HG03457 (cell line): ENCODE measurements at regions not wholly inside any gene's neighbourhood (a gene's known extent, or its start where the extent isn't known, plus 50 kb on each side); places are given as distances from the start of the nearest gene placed in this dataset.
A peak's percentile ranks its signal among the peaks of the same experiment; 100 is the strongest.
"Not testable (repeated sequence)": the region's sequence is repeated elsewhere in the genome, so short reads cannot be mapped to it uniquely, and the experiment has no call there.

Experiments
- ATAC-seq: cut with Tn5 transposase; IDR thresholded peaks from one replicate; pipeline ENCODE4 v1.9.1; 2021; ENCODE audit warnings: moderate number of reproducible peaks; ENCODE audit not compliant: unreplicated experiment

DNA sequence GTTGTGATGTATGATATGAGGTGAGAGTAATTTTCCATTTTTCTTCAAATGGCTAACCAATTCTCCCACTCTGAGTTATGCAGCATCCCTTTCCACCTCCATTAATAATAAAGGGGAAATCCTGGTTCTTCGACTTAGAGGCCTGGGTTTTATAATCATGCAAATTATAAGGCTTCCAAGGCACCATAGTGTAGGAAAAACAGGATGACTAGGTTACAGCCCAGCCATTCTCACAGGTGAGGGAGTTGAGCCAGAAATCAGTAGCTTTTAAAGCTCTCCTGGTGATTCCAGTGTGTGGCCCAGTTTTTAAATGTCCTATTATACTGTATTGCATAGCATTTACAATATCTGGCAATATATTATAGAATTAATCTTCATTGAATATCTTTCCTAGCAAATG is 203.1 kb downstream of the ARHGEF9 start:
- ATAC-seq, result no peak

- no peak for ATAC-seq
Observed at GRCh38 chrX:63581398-63581797, 203.6 kb downstream of the ARHGEF9 start.

GRCh38 chrX:63576533-63576932 is 208.5 kb downstream of the ARHGEF9 start:
- ATAC-seq, result no peak

- ATAC-seq, result not testable (repeated sequence)
Observed at GRCh38 chrX:63575700-63576099, 209.3 kb downstream of the ARHGEF9 start.

DNA sequence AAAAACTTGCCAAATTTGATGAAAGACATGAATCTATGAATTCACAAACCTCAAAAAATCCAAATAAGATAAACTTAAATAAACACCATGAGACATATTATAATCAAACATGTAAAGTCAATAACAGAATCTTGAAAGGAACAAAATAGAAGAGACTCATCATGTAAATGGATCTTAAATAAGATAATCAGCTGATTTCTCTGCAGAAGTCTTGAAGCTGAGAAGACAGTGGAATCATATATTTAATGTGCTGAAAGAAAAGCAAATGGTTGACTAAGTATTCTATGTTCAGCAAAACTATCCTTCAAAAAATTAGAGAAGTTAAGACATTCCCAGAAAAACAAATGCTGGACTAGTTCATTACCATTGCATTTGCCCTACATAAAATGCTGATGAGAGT is 215.7 kb upstream of the SPIN4 start:
- no peak for ATAC-seq

DNA sequence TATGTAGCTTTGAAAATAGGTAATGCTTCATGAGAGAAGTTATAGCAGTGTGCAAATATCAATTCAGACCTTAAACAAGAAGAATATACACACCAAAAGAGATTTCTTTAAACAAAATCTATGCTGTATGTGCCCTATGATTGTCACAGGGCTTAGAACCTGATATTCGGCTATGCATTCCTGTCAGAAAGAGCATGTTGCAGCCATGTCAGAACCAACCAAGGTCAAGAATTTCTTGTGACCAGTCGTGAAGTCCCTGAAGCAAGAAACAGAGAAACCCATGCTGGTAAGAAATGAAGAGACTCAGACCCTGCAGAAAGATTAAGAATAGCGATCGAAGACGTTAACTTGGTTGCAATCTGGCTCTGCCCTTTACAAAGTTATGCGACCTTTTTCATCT is 210.3 kb upstream of the SPIN4 start:
- ATAC-seq, result no peak

GRCh38 chrX:63560601-63561218 is 209.6 kb upstream of the SPIN4 start:
- ATAC-seq, result peak; percentile 96

- ATAC-seq, result no peak
Observed at GRCh38 chrX:63551856-63552255, 200.7 kb upstream of the SPIN4 start.

DNA sequence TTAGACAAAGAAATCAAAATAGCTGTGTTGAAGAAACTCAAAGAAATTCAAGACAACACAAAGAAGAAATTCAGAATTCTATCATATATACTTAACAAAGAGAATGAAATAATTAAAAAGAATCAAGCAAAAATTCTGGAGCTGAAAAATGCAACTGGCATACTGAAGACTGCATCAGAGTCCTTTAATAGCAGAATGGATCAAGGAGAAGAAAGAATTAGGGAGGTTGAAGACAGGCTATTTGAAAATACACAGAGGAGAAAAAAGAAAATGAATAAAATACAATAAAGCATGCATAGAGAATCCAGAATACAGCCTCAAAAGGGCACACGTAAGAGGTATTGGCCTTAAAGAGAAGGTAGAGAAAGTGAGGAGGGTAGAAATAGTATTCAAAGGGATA is 179.5 kb upstream of the SPIN4 start:
- no peak for ATAC-seq

- no peak for ATAC-seq
Observed at GRCh38 chrX:63529961-63530360, 178.8 kb upstream of the SPIN4 start.

GRCh38 chrX:63526863-63527262 is 175.7 kb upstream of the SPIN4 start:
- ATAC-seq, result no peak

- no peak for ATAC-seq
Observed at GRCh38 chrX:63525491-63525890, 174.4 kb upstream of the SPIN4 start.

DNA sequence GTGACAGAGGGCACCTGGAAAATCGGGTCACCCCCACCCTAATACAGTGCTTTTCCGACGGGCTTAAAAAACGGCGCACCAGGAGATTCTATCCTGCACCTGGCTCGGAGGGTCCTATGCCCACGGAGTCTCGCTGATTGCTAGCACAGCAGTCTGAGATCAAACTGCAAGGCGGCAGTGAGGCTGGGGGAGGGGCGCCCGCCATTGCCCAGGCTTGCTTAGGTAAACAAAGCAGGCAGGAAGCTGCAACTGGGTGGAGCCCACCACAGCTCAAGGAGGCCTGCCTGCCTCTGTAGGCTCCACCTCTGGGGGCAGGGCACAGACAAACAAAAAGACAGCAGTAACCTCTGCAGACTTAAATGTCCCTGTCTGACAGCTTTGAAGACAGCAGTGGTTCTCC is 168.2 kb upstream of the SPIN4 start:
- ATAC-seq, result not testable (repeated sequence)

- no peak for ATAC-seq
Observed at GRCh38 chrX:63514569-63515080, 163.5 kb upstream of the SPIN4 start.

DNA sequence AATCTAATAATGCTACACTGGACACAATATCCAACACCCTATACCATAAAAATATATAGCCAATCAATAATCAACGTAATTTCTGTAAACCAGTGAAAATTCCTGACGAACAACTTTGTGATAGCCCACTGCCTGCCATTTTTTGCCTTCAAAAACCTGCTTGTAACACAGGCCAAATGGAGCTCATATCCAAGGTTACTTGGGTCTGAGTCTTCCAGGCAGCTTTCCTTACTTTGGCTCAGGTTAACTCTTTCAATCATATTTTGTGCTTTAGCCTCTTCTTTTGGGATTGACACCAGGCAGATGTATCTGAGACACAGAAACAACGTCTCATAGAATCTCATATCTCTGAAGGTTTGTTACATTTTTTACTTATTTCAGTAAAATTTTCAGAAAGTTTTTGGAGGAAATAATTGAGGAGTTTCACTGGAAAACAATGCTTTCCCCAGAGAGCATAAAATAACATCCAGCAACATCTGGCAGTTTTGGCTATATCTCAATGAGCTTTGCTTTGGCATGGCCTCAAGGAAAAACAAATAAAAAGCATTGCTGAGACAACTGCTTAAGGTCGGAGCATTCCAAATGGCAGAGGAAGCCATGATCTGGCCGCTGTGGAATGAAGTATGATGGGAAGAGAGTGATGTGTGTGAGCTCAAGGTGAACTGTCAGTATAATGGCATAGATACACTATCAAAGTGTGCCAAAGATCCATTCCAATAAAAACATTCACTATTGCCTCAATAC is 162.9 kb upstream of the SPIN4 start:
- no peak for ATAC-seq

DNA sequence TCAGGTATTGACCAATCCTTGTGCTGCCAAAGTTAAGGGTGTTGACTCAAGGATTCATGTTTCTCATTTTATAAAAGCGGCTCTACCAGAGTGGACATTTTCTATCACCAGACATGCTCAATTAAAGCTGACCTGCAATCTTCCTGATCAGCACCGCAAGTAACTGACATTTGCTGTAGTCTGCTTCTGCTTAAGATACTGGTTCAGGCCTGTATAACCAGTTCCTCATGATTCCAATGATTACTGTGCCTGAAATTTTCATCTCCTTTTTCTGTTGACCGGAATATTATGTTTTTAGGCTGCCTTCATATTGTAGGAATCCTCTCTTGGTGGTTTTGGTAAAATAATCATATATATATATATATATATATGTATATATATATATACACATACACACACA is 160.2 kb upstream of the SPIN4 start:
- no peak for ATAC-seq

DNA sequence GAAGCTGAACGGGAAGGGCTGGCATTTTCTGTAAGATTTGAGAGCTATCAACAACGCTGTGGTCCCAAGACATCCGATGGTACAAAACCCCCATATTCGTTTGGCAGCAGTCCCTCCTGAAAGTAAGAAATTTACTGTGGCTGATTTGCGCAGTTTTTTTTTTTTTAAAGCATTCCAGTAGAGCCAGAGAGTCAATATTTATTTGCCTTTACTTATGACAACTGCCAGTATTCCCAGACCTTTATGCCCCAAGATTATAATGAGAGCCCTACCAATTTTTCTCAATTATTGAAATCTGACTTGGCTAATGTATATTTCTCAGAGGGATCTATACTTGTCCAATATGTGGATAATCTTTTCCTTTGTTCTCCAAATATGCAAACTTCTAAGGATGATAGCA is 157.5 kb upstream of the SPIN4 start:
- no peak for ATAC-seq

GRCh38 chrX:63506320-63506719 is 155.2 kb upstream of the SPIN4 start:
- ATAC-seq, result no peak

DNA sequence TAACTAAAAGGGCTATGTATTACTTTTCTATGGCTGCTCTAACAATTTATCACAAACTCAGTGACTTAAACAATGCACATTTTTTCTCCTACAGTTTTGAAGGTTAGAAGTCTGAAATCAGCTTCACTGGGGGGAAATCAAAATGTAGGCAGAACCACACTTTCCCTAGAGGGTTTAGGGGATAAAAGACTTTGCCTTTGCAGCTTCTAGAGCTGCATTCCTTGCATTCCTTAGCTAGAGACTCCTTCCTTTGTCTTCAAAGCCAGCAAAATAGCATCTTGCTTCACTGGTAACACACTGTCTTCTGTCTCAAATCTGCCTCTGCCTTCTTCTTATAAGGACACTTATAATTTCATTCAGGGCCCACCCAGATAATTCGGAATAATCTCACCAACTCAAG is 152.4 kb upstream of the SPIN4 start:
- ATAC-seq, result no peak

DNA sequence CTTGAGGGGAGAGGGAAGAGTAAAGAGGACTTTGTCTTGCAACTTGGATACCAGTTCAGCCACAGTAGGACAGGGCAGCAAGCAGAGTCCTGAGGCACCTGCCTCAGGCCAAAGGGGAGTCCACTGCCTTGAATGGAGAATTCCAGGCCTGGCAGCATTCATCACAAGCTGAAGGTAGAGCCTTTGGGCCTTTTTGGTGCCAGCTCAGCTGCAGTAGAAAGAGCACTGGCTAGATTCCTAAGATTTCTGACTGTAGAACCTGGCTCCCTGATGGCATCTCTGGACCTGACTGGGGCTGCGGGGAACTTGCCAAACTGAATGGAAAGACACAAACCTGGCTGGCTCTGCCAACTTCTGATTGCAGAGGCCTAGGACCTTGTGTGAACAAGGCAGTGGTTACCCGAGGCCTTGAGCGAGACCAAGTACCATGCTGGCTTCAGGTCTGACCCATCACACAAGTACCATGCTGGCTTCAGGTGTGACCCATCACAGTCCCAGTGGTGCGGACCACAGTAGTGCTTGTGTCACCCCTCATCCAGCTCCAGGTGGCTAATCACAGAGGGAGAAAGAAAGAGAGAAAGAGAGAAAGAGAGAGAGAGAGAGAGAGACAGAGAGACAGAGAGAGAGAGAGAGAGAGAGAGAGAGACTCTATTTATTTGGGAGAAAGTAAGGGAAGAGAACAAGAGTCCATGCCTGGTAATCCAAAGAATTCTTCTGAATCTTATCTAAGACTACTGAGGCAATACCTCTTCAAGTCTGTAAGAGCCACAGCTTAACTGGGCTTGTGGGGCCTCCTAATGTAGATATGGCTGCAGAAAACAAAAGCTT is 137.6 kb upstream of the SPIN4 start:
- no peak for ATAC-seq

- no peak for ATAC-seq
Observed at GRCh38 chrX:63475200-63475599, 124.1 kb upstream of the SPIN4 start.

- ATAC-seq, result no peak
Observed at GRCh38 chrX:63471004-63471403, 119.9 kb upstream of the SPIN4 start.
